K562 (cell line): ENCODE measurements at regions not wholly inside any gene's neighbourhood (a gene's known extent, or its start where the extent isn't known, plus 50 kb on each side); places are given as distances from the start of the nearest gene placed in this dataset.

Source experiments
- ARHGAP35 ChIP-seq: fragments of 450-650 bp; IDR thresholded peaks from 2 replicates; pipeline ENCODE4 v1.6.1; 2018; ENCODE audit not compliant: partially characterized antibody
- CTCF ChIP-seq, 3 experiments: IDR thresholded peaks in 2 of 3; conservative IDR thresholded peaks in 1 of 3; 2 replicates each; pipeline ENCODE4 v1.5.1; 2011 to 2012; ENCODE audit warnings: low read length in 3 of 3, mild to moderate bottlenecking in 3 of 3, control low read depth in 2 of 3, improper control_type of control experiment in 1 of 3, inconsistent platforms in 1 of 3, low read depth in 1 of 3, mixed read lengths in 1 of 3, moderate library complexity in 1 of 3; ENCODE audit not compliant: insufficient read depth in 2 of 3
- DDX20 ChIP-seq: fragments of 450-650 bp; IDR thresholded peaks from 2 replicates; pipeline ENCODE4 v1.6.1; 2016; ENCODE audit warnings: missing genetic modification characterization, low read depth, mild to moderate bottlenecking, missing compliant biosample characterization, moderate library complexity
- EP300 ChIP-seq: IDR thresholded peaks from 2 replicates; pipeline ENCODE4 v1.6.1; 2012; ENCODE audit warnings: low read length, improper control_type of control experiment
- EZH2 ChIP-seq: IDR thresholded peaks from 2 replicates; pipeline ENCODE4 v1.6.1; 2012; ENCODE audit warnings: low read depth, mild to moderate bottlenecking, inconsistent platforms, low read length, borderline replicate concordance
- FOXO4 ChIP-seq: fragments of 450-650 bp; formaldehyde crosslinking; IDR thresholded peaks from 2 replicates; pipeline ENCODE4 v1.4.0; 2020; ENCODE audit warnings: mild to moderate bottlenecking, moderate library complexity
- NFYB ChIP-seq: IDR thresholded peaks from 2 replicates; pipeline ENCODE4 v1.6.1; 2011; ENCODE audit warnings: mild to moderate bottlenecking, moderate library complexity; ENCODE audit not compliant: insufficient read length; ENCODE audit errors: extremely low read depth
- PHF8 ChIP-seq: fragments of 200-600 bp; sonication (generic); IDR thresholded peaks from 2 replicates; pipeline ENCODE4 v1.6.1; 2012; ENCODE audit warnings: mixed run types, mild to moderate bottlenecking, inconsistent platforms, low read length, moderate library complexity, borderline replicate concordance
- POLR2A ChIP-seq: fragments of 450-650 bp; conservative IDR thresholded peaks from 2 replicates; pipeline ENCODE4 v1.6.1; 2016
- POLR2AphosphoS5 ChIP-seq: IDR thresholded peaks from 2 replicates; pipeline ENCODE4 v1.6.1; 2011; ENCODE audit warnings: mild to moderate bottlenecking, low read depth, low read length, moderate library complexity; ENCODE audit not compliant: control insufficient read depth, insufficient read depth
- SIN3A ChIP-seq, 2 experiments: fragments of 150-350 bp in 1 of 2; IDR thresholded peaks; 2 replicates each; pipeline ENCODE4 v1.6.1; 2011 to 2016; ENCODE audit warnings: borderline replicate concordance in 2 of 2, low read depth in 2 of 2, low read length in 2 of 2, mild to moderate bottlenecking in 2 of 2, moderate library complexity in 2 of 2; ENCODE audit not compliant: control insufficient read depth in 1 of 2
- SRSF9 ChIP-seq: fragments of 200-400 bp; formaldehyde crosslinking; IDR thresholded peaks from 2 replicates; pipeline ENCODE4 v1.6.1; 2017; ENCODE audit warnings: low read depth, low read length, borderline replicate concordance
- ZSCAN29 ChIP-seq: fragments of 450-650 bp; IDR thresholded peaks from 2 replicates; pipeline ENCODE4 v1.6.1; 2017

- TF ChIP-seq ARHGAP35 = no peak
- no peak for TF ChIP-seq ZSCAN29
- no peak for TF ChIP-seq CTCF (IDR thresholded peaks at IDR 0.05 in 2 of 3, conservative IDR thresholded peaks at IDR 0.05 in 1 of 3; ENCODE audit: insufficient read depth in 2 of 3, low read depth in 1 of 3, low read length in 3 of 3)
- no peak for TF ChIP-seq SRSF9
- TF ChIP-seq POLR2AphosphoS5 = no peak
- no peak for TF ChIP-seq DDX20 (tag)
- TF ChIP-seq NFYB = no peak
- no peak for TF ChIP-seq PHF8
- no peak for TF ChIP-seq POLR2A
- TF ChIP-seq SIN3A (IDR thresholded peaks at IDR 0.05; ENCODE audit: borderline replicate concordance in 2 of 2, control insufficient read depth in 1 of 2, low read depth in 2 of 2, low read length in 2 of 2) = no peak
- no peak for TF ChIP-seq FOXO4
- no peak for TF ChIP-seq EP300
- no peak for TF ChIP-seq EZH2
Observed at GRCh38 chr6:3535776-3536435, 79.1 kb upstream of the SLC22A23 start.
